HepG2 (cell line): ENCODE measurements at regions not wholly inside any gene's neighbourhood (a gene's known extent, or its start where the extent isn't known, plus 50 kb on each side); places are given as distances from the start of the nearest gene placed in this dataset.

Experiments used
- AHR ChIP-seq: IDR thresholded peaks from 2 replicates; pipeline ENCODE4 v1.6.1; 2018; ENCODE audit warnings: missing genetic modification reagents, missing compliant biosample characterization
- ATAD3A ChIP-seq: sonication (generic); formaldehyde crosslinking; IDR thresholded peaks from 2 replicates; pipeline ENCODE4 v1.4.0; 2020; ENCODE audit warnings: missing genetic modification reagents
- ATF7-NPFF ChIP-seq: sonication (generic); formaldehyde crosslinking; IDR thresholded peaks from 2 replicates; pipeline ENCODE4 v1.8.1; 2023; ENCODE audit warnings: mild to moderate bottlenecking, low read depth, missing genetic modification reagents, moderate library complexity
- BCL6 ChIP-seq: IDR thresholded peaks from 2 replicates; pipeline ENCODE4 v1.6.1; 2016; ENCODE audit warnings: missing genetic modification reagents, missing compliant biosample characterization
- CENPT ChIP-seq: sonication (generic); formaldehyde crosslinking; IDR thresholded peaks from 2 replicates; pipeline ENCODE4 v1.8.0; 2022; ENCODE audit warnings: low read depth, mild to moderate bottlenecking, moderate library complexity, missing genetic modification reagents
- IKZF1 ChIP-seq: fragments of 450-650 bp; IDR thresholded peaks from 2 replicates; pipeline ENCODE4 v1.7.1; 2016
- KLF16 ChIP-seq, 2 experiments: sonication (generic) in 1 of 2; formaldehyde crosslinking in 1 of 2; IDR thresholded peaks; 2 replicates each; pipeline versions ENCODE4 v1.6.1 to v1.8.0; 2016 to 2023; ENCODE audit warnings: missing genetic modification reagents in 2 of 2, missing compliant biosample characterization in 1 of 2
- KLF9 ChIP-seq: IDR thresholded peaks from 2 replicates; pipeline ENCODE4 v1.6.1; 2016; ENCODE audit warnings: low read depth
- MEF2D ChIP-seq: sonication (generic); formaldehyde crosslinking; IDR thresholded peaks from 2 replicates; pipeline ENCODE4 v1.5.1; 2020; ENCODE audit warnings: mild to moderate bottlenecking, missing genetic modification reagents
- MTA1 ChIP-seq: sonication (generic); formaldehyde crosslinking; IDR thresholded peaks from 2 replicates; pipeline ENCODE4 v1.4.0; 2020; ENCODE audit warnings: missing genetic modification reagents, mild to moderate bottlenecking, borderline replicate concordance
- NFRKB ChIP-seq: fragments of 450-650 bp; IDR thresholded peaks from 2 replicates; pipeline ENCODE4 v1.6.1; 2017
- PBX3 ChIP-seq: sonication (generic); formaldehyde crosslinking; IDR thresholded peaks from 2 replicates; pipeline ENCODE4 v1.8.1; 2023; ENCODE audit warnings: missing genetic modification reagents, inconsistent platforms, borderline replicate concordance
- PHF5A ChIP-seq: IDR thresholded peaks from one replicate; pipeline ENCODE4 v1.6.1; 2018; ENCODE audit warnings: low read depth, missing genetic modification reagents; ENCODE audit not compliant: unreplicated experiment
- POLR2AphosphoS5 ChIP-seq: IDR thresholded peaks from 2 replicates; pipeline ENCODE4 v1.6.1; 2012; ENCODE audit warnings: low read depth, low read length
- TAF1 ChIP-seq: sonication (generic); formaldehyde crosslinking; IDR thresholded peaks from 2 replicates; pipeline ENCODE4 v1.4.0; 2020; ENCODE audit warnings: missing genetic modification reagents
- TFAP4 ChIP-seq: sonication (generic); IDR thresholded peaks from 2 replicates; pipeline ENCODE4 v1.6.1; 2016; ENCODE audit warnings: low read depth, borderline replicate concordance
- XBP1 ChIP-seq: sonication (generic); formaldehyde crosslinking; IDR thresholded peaks from 2 replicates; pipeline ENCODE4 v1.5.0; 2020; ENCODE audit warnings: missing genetic modification reagents
- ZHX1 ChIP-seq: sonication (generic); formaldehyde crosslinking; IDR thresholded peaks from 2 replicates; pipeline ENCODE4 v1.8.1; 2022; ENCODE audit warnings: low read depth, mild to moderate bottlenecking, missing genetic modification reagents
- ZNF180 ChIP-seq: sonication (generic); formaldehyde crosslinking; IDR thresholded peaks from 2 replicates; pipeline ENCODE4 v1.4.0; 2020; ENCODE audit warnings: low read depth, missing genetic modification reagents, borderline replicate concordance
- ZNF557 ChIP-seq: sonication (generic); formaldehyde crosslinking; IDR thresholded peaks from 2 replicates; pipeline ENCODE4 v1.4.0; 2020; ENCODE audit warnings: missing genetic modification reagents
- ZNF713 ChIP-seq: sonication (generic); formaldehyde crosslinking; IDR thresholded peaks from 2 replicates; pipeline ENCODE4 v1.4.0; 2020; ENCODE audit warnings: mild to moderate bottlenecking, missing genetic modification reagents
- ZNF770 ChIP-seq: sonication (generic); formaldehyde crosslinking; IDR thresholded peaks from 2 replicates; pipeline ENCODE4 v1.5.0; 2020; ENCODE audit warnings: mild to moderate bottlenecking, missing genetic modification reagents
- ZNF776 ChIP-seq: sonication (generic); formaldehyde crosslinking; IDR thresholded peaks from 2 replicates; pipeline ENCODE4 v1.4.0; 2020; ENCODE audit warnings: mild to moderate bottlenecking, missing genetic modification reagents
- ZNF816 ChIP-seq: sonication (generic); formaldehyde crosslinking; IDR thresholded peaks from 2 replicates; pipeline ENCODE4 v1.8.0; 2022; ENCODE audit warnings: missing genetic modification reagents, mild to moderate bottlenecking, borderline replicate concordance
- ZNF883 ChIP-seq: sonication (generic); formaldehyde crosslinking; IDR thresholded peaks from 2 replicates; pipeline ENCODE4 v1.5.1; 2020; ENCODE audit warnings: mild to moderate bottlenecking, missing genetic modification reagents; ENCODE audit errors: not compliant biosample characterization

GRCh38 chr19:5403968-5404640 is 51.1 kb upstream of the ZNRF4 start (continued):
- TF ChIP-seq AHR (CRISPR knock-in tag) (peak; percentile 88; the same call in 1 of the 2 replicates), MEF2D (CRISPR knock-in tag) (peak; percentile 55; the same call in 1 of the 2 replicates), PHF5A (CRISPR knock-in tag) (no peak), TFAP4 (no peak), ZNF180 (CRISPR knock-in tag) (no peak), ZNF883 (CRISPR knock-in tag) (peak; percentile 83), KLF16 (CRISPR knock-in tag; IDR thresholded peaks at IDR 0.05) (peak in 1 of 2 experiments; percentile 94; a peak in 2 of 4 replicates), ZNF776 (CRISPR knock-in tag) (no peak), NFRKB (no peak), ZNF816 (CRISPR knock-in tag) (no peak), BCL6 (peak; percentile 35; the same call in 1 of the 2 replicates), ZNF713 (CRISPR knock-in tag) (no peak), ZHX1 (CRISPR knock-in tag) (no peak), ATF7-NPFF (CRISPR knock-in tag) (peak; percentile 57; the same call in 1 of the 2 replicates), CENPT (0 out of 2 replicates have a peak, but pooled peaks have one; percentile 69), TAF1 (CRISPR knock-in tag) (no peak), ZNF557 (CRISPR knock-in tag) (peak; percentile 98), IKZF1 (no peak), MTA1 (CRISPR knock-in tag) (no peak), KLF9 (CRISPR knock-in tag) (no peak), XBP1 (0 out of 2 replicates have a peak, but pooled peaks have one; percentile 81), POLR2AphosphoS5 (no peak), ZNF770 (CRISPR knock-in tag) (peak; percentile 47; the same call in 1 of the 2 replicates), PBX3 (CRISPR knock-in tag) (0 out of 2 replicates have a peak, but pooled peaks have one; percentile 81), ATAD3A (CRISPR knock-in tag) (no peak)
